Nucleus accumbens (tissue), 56 donors: ENCODE measurements at regions not wholly inside any gene's neighbourhood (a gene's known extent, or its start where the extent isn't known, plus 50 kb on each side); places are given as distances from the start of the nearest gene placed in this dataset.

Experiments
- DNase-seq, 56 donors: peaks; one replicate each; lab custom pipeline; 2025; lab: John Stamatoyannopoulos, UW

- DNase-seq = no peak
These were observed 72.6 kb downstream of the TENT5C start for GRCh38 chr1:117678246-117678977.

GRCh38 chr1:117679299-117679698 is 73.5 kb downstream of the TENT5C start:
- DNase-seq = no peak

DNA sequence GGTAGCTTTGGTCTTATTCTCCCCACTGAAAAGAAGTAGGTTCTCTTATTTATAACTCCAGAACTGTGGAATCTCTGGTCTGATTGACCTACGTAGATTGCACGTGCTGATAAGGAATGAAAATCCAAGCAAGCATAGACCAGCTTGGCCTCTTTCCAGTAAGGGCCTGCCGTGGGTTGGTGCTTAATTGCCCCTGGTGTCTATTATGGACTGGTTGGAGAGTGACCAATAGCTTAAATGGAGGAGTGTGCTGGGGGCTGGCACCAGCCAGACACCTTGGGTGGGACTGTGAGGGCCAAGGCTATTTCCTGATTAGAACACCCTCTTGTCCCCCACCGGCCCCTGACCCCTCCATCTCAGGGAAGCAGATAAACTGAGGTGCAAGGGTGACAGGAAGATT is 74.0 kb downstream of the TENT5C start:
- DNase-seq = no peak

DNA sequence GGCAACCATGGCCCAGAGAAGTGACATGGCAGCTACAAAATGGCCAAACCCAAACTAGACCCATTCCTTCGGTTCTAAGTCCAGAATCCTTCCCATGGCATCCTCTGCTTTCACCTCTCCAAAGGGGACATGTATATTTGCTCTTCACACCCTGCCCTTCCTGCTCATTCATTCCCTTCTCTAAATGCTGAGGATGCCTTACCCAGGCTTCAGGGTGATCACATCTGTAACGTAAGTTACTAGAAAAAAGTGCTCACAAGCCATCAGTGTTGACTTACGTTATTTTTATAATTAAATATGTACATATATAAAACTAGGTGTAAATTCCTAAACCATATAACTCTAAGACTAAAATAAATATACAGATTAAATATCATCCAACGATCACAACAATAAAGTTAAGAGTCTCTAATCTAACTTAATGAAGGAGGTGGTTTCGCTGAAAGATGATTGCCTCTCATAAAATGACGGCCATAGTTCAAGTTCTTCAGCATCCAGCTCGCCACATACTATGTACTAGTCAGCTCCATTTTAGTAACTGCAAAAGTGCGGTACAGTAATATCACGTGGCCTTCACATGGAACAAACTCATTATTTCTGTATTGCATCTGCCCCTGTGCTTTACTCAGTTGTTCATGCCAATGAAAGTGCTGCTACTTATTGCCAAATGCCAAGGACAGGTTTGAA is 74.6 kb downstream of the TENT5C start:
- no peak for DNase-seq

- DNase-seq = no peak
These were observed 75.4 kb downstream of the TENT5C start for GRCh38 chr1:117681093-117681900.

- no peak for DNase-seq
These were observed 76.0 kb downstream of the TENT5C start for GRCh38 chr1:117681901-117682250.

GRCh38 chr1:117682372-117682771 is 76.5 kb downstream of the TENT5C start:
- DNase-seq = no peak

DNA sequence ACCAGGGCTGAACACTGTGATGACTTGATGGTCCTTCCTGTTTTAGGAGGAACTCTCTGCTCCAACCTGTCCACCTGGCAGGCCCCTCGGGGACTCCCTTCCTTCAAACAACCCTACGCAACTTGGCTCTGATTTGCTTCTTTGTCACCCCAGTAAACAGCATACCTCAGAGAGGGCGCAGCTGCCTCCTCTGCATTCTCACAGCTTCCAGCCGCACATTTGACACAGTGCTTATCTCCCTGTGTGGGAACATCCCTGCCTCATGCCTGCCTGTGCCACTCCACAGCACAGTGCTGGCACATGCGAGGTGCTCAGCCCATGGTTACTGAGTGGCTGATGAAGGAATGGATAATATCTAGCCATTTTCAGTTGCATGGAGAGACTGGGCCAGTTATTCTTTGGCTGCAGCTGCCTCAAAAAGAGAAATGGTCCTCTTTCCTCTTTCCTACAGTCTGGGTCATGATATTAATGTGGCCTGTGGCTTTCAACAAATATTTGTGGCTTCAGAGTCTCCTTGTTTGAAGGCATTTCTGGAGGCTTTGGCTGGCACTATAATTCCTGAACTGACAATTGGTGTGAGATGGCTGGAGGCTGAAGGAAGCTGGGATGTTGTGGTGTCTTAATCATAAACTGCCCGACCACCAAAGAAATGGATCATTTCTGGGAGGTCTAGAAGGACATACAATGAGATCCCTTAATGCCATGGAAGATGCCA is 77.9 kb downstream of the TENT5C start:
- no peak for DNase-seq

DNA sequence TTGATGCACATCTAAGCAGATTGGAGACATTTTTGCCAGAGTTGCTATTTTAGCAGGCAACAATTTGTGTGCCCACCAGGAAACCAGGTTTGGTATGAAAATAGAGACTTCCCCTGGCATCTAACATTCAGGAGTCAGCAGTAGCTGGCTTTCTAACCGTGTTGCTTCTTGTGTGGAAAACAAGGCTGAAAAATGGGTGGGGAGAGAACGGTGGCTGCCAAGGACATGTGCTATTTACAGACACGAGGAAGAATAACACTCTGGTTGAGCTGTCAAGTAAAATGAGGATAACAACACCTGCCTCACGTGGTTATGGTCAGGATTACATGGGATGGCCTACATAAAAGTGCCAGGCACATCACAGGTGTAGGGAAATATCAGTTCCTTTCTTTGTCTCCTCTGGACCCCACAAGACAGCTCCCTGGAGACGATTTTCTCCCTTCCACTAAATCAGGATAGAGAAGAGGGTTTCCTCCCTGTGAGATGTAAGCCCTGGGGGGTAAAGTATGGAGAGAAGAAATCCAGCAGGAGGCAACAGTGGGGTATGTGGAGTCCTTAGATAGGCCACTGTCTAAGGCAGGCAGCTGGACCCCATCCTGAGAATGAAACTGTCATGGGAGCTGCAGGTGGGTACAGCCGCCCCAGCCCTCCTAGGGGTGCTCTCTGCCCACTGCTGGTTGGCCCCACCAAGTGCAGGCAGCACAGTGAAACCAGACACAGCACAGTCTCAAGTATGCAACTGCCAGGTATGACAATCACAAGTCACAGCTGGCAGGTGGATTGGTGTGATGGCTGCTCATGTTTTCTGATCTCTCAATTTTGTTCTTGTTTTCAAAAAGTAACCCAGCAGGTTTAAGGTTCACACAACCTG is 80.3 kb downstream of the TENT5C start:
- DNase-seq = no peak

GRCh38 chr1:117686907-117687306 is 81.1 kb downstream of the TENT5C start:
- no peak for DNase-seq

GRCh38 chr1:117689997-117690625 is 84.3 kb downstream of the TENT5C start:
- DNase-seq = no peak

GRCh38 chr1:117691942-117692341 is 86.1 kb downstream of the TENT5C start:
- no peak for DNase-seq

DNA sequence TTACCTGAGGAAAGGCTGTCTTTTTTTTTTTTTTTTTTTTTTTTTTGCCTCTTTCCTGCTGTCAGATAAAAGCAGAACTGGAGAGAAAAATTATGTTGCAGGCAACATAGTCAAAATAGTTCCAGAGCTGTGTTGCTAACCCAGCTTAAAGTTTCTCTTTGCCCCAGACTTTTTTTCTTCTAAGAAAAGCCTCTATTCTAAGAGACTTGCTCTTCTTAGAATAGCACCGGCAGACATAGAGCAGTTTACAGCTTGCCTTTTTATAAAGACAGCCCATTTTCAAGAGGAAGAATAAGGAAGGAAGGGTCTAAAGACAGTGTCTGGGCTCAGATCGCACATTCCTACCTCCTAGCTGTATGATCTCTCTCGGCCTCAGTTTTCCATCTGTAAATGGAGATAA is 88.7 kb downstream of the TENT5C start:
- DNase-seq = no peak

- peak in 1 of 56 donors; percentile 5 for DNase-seq
These were observed 90.1 kb downstream of the TENT5C start for GRCh38 chr1:117695796-117696490.

DNA sequence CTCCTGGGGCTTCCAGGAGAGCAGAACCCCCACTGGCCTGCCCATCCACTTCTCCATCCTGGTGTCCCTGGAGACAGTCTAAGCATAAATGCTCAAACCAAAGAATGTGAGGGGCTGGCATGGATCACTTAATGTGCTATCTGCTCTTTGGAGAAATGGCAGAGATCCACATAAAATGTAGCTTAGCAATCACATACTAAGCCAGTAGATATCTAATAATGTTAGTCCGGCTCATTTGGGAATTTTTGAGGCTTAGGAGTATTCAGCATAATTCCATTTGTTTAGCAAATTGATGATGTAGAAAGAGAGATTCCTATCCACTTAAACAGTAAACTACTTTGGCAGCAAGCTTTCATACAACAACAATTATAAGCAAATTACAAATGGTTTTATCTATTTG is 90.7 kb downstream of the TENT5C start:
- DNase-seq = no peak

GRCh38 chr1:117697220-117697781 is 91.5 kb downstream of the TENT5C start:
- DNase-seq = no peak

GRCh38 chr1:117698398-117699160 is 92.7 kb downstream of the TENT5C start:
- no peak for DNase-seq

GRCh38 chr1:117699953-117700352 is 94.1 kb downstream of the TENT5C start:
- no peak for DNase-seq
